Lung (tissue), 11 donors: ENCODE measurements at regions not wholly inside any gene's neighbourhood (a gene's known extent, or its start where the extent isn't known, plus 50 kb on each side); places are given as distances from the start of the nearest gene placed in this dataset.

ENCODE experiments used
- ATAC-seq: fragments of 200-7000 bp; cut with Tn5 transposase; one replicate; pipeline ENCODE4 v1.9.1; 2020; ENCODE audit warnings: moderate number of reproducible peaks; ENCODE audit not compliant: insufficient read depth, low FRiP score
- DNase-seq, 3 donors: peaks; one replicate each; pipeline ENCODE4 v3.0.0-alpha.2; 2013 to 2017
- H3K27ac ChIP-seq, 2 donors: one replicate each; pipeline ENCODE4 v1.5.1; 2013; ENCODE audit warnings: mild to moderate bottlenecking in 2 of 2, moderate library complexity in 2 of 2, control low read depth in 1 of 2, inconsistent platforms in 1 of 2, low read depth in 1 of 2, low read length in 1 of 2
- H3K27me3 ChIP-seq, 3 donors: one replicate each; pipeline ENCODE4 v1.5.1; 2013; ENCODE audit warnings: low read length in 2 of 3; ENCODE audit not compliant: control insufficient read depth in 3 of 3, insufficient read depth in 3 of 3
- H3K36me3 ChIP-seq, 4 donors: one replicate each; pipeline ENCODE4 v1.5.1; 2013; ENCODE audit warnings: low read length in 4 of 4, mild to moderate bottlenecking in 1 of 4, moderate library complexity in 1 of 4; ENCODE audit not compliant: control insufficient read depth in 4 of 4, insufficient read depth in 4 of 4
- H3K4me1 ChIP-seq, 5 donors: one replicate each; pipeline ENCODE4 v1.5.1; 2013; ENCODE audit warnings: low read length in 5 of 5, mild to moderate bottlenecking in 2 of 5, moderate library complexity in 1 of 5; ENCODE audit not compliant: control insufficient read depth in 5 of 5, insufficient read depth in 5 of 5
- H3K4me3 ChIP-seq: one replicate; pipeline ENCODE4 v1.5.1; 2013; ENCODE audit warnings: mild to moderate bottlenecking, control low read depth, moderate library complexity
- H3K9ac ChIP-seq, 2 donors: one replicate each; pipeline ENCODE4 v1.5.1; 2013; ENCODE audit warnings: low read length in 2 of 2, control low read depth in 1 of 2; ENCODE audit not compliant: insufficient read depth in 1 of 2
- H3K9me3 ChIP-seq, 4 donors: one replicate each; pipeline ENCODE4 v1.5.1; 2013; ENCODE audit warnings: low read length in 3 of 4, mild to moderate bottlenecking in 1 of 4, moderate library complexity in 1 of 4; ENCODE audit not compliant: control insufficient read depth in 4 of 4, insufficient read depth in 3 of 4
- CTCF ChIP-seq: IDR thresholded peaks from 2 replicates; pipeline ENCODE4 v1.5.1; 2012; ENCODE audit warnings: mild to moderate bottlenecking; ENCODE audit errors: control extremely low read depth, extremely low read depth
- WGBS, 2 donors: extraction: QIAGEN DNeasy Blood & Tissue Kit; methylation state at CpG; one replicate each; pipeline ENCODE4 v1.1.7; 2013; 5-methylcytosine and 5-hydroxymethylcytosine counted together
- donor health status: control.
- donor health status: control.
- donor health status: Bipolar disorder and iron deficiency.
- donor health status: healthy.
- donor health status: DM: yes; HTN: yes; CAD: no.

- ATAC-seq = no peak
- DNase-seq = no peak
- TF ChIP-seq CTCF = no peak
Measured at GRCh38 chr2:126264625-126265024, 391.3 kb upstream of the GYPC start.

DNA sequence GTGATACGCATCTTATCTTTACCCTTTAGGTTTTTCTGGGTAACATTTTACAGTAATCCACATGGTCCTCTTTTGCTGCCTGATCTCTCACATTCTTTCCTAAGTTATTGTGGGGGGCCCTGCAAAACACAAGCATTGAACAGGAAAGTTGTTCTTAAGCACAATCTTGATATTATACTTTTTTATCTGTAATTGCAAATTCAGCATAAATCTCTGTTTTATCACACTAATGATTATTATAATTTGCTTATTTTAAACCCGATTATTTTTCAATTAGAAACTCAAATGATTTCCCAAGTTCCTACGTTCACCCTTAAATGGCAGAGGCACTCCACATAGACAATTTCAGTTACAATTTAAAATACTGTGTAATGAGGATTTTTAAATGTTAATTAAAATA is 386.0 kb upstream of the GYPC start:
- Histone ChIP-seq H3K27me3 (no peaks in the 10 kb centered on the region), H3K4me1 (no peaks in the 10 kb centered on the region), H3K27ac (no peak overlapping the region), H3K4me3 (no peak overlapping the region), H3K36me3 (no peaks in the 10 kb centered on the region), H3K9ac (no peak overlapping the region), H3K9me3 (no peaks in the 10 kb centered on the region)
- 90 to 92% methylated on average over 3 of the region's 3 CpGs for WGBS, 2 donors
- no peak for TF ChIP-seq CTCF
- no peak for ATAC-seq
- DNase-seq = no peak

More at GRCh38 chr2:126264625-126265024, 391.3 kb upstream of the GYPC start:
- 95 to 98% methylated on average over 2 of the region's 2 CpGs for WGBS, 2 donors
- Histone ChIP-seq H3K27ac (no peak overlapping the region), H3K27me3 (no peaks in the 10 kb centered on the region), H3K36me3 (no peaks in the 10 kb centered on the region), H3K4me1 (no peaks in the 10 kb centered on the region), H3K9ac (no peak overlapping the region), H3K4me3 (no peak overlapping the region), H3K9me3 (no peaks in the 10 kb centered on the region)

DNA sequence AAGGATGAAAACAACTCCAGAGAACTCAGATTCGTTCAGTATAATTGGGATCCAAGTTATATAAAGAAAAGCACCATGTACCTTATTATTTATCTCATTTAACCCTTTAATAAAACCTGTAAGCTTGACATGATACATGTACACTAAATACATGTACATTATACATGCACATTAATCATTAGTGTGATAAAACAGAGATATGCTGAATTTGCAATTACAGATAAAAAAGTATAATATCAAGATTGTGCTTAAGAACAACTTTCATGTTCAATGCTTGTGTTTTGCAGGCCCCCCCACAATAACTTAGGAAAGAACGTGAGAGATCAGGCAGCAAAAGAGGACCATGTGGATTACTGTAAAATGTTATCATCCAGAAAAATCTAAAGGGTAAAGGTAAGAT is 385.4 kb upstream of the GYPC start:
- Histone ChIP-seq H3K36me3 (no peaks in the 10 kb centered on the region), H3K4me1 (no peaks in the 10 kb centered on the region), H3K9me3 (no peaks in the 10 kb centered on the region), H3K4me3 (no peak overlapping the region), H3K27me3 (no peaks in the 10 kb centered on the region), H3K27ac (no peak overlapping the region), H3K9ac (no peak overlapping the region)
- 37 to 43% methylated on average over 2 of the region's 2 CpGs for WGBS, 2 donors
- no peak for ATAC-seq
- TF ChIP-seq CTCF = no peak
- DNase-seq = no peak

DNA sequence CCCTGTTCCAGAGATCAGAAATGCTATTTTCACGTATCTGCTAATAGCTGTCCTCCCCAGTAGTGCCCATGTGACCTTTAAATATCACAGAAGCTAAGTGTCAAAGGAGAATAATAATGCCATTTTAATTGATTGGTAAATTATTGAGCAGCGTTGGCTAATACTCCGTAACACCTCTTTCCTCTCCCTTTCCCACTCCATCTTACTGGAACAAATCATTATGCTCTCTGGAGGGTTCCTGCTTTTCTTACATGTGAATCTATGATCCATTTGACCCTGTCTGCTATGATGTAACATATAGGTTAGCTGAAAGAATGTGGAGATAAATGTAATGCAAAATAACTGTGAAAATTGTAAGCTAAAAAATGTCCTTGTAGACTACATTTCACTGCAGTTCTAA is 383.6 kb upstream of the GYPC start:
- H3K9ac ChIP-seq = no peak overlapping the region
- no peak for DNase-seq
- no peaks in the 10 kb centered on the region for H3K36me3 ChIP-seq
- H3K27me3 ChIP-seq = no peaks in the 10 kb centered on the region
- no peaks in the 10 kb centered on the region for H3K4me1 ChIP-seq
- no peak for TF ChIP-seq CTCF
- no peak overlapping the region for H3K4me3 ChIP-seq
- 76 to 82% methylated on average over 3 of the region's 3 CpGs for WGBS, 2 donors
- no peak overlapping the region for H3K27ac ChIP-seq
- no peaks in the 10 kb centered on the region for H3K9me3 ChIP-seq
- ATAC-seq = no peak
